HCT116 (cell line): ENCODE measurements at regions not wholly inside any gene's neighbourhood (a gene's known extent, or its start where the extent isn't known, plus 50 kb on each side); places are given as distances from the start of the nearest gene placed in this dataset.

Source experiments
- ATAC-seq: fragments of 200-7000 bp; cut with Tn5 transposase; 2 replicates; pipeline ENCODE4 v1.9.1; 2020; ENCODE audit warnings: mild to moderate bottlenecking, moderate library complexity
- BruUV-seq: library from RNA; stranded (reverse); fragments of 400-500 nt; replicated peaks from 2 replicates; lab custom pipeline; 2021; lab: Mats Ljungman, UMichigan
- CTCF ChIA-PET: fragments of 300-600 bp; sonication (Branson Sonifier 250); formaldehyde crosslinking; loops from one replicate; lab custom pipeline; 2021; ENCODE audit warnings: antibody characterized with exemption; lab: Charles Lee
- POLR2A ChIA-PET: fragments of 300-600, 350-600 bp; sonication (Branson Sonifier 250); formaldehyde crosslinking; loops from one replicate; lab custom pipeline; 2021; ENCODE audit warnings: antibody characterized with exemption; lab: Charles Lee
- RAD21 ChIA-PET, 2 experiments: fragments of 300-600 bp; sonication (Branson Sonifier 250); formaldehyde crosslinking; loops; one replicate each; lab custom pipeline; 2023; ENCODE audit warnings: low total read pairs in 2 of 2; ENCODE audit not compliant: uncharacterized antibody in 2 of 2, unreplicated experiment in 2 of 2, low non-redundant PET in 1 of 2; lab: Charles Lee
- DNase-seq: peaks from one replicate; pipeline ENCODE4 v3.0.0-alpha.2; 2010; ENCODE audit warnings: low read depth, low spot score
- H2AFZ ChIP-seq: fragments of 200-600 bp; shearing (Covaris generic), sonication (generic); 2 replicates; pipeline ENCODE4 v1.6.1; 2017; ENCODE audit warnings: low read depth, mixed run types, mixed read lengths, antibody characterized with exemption, low read length; ENCODE audit not compliant: poor library complexity, severe bottlenecking
- H3K27ac ChIP-seq: 2 replicates; pipeline ENCODE4 v1.5.1; 2012; ENCODE audit warnings: low read depth, low read length
- H3K27me3 ChIP-seq: fragments of 200-600 bp; sonication (generic); 2 replicates; pipeline ENCODE4 v1.6.1; 2016; ENCODE audit warnings: mixed run types, low read length, mixed read lengths; ENCODE audit not compliant: insufficient read depth
- H3K36me3 ChIP-seq, 2 experiments: fragments of 200-500 bp in 1 of 2; fragments of 200-600 bp in 1 of 2; sonication (Bioruptor generic) in 1 of 2; sonication (generic) in 1 of 2; 2 replicates each; pipeline versions ENCODE4 v1.5.1 to v1.6.1; 2014 to 2016; ENCODE audit warnings: low read length in 2 of 2, inconsistent platforms in 1 of 2, mixed read lengths in 1 of 2, mixed run types in 1 of 2; ENCODE audit not compliant: insufficient read depth in 2 of 2, control insufficient read depth in 1 of 2
- H3K4me1 ChIP-seq, 2 experiments: fragments of 200-600 bp in 1 of 2; sonication (generic) in 1 of 2; 2 replicates each; pipeline versions ENCODE4 v1.5.1 to v1.6.1; 2012 to 2017; ENCODE audit warnings: low read length in 2 of 2, inconsistent platforms in 1 of 2, mild to moderate bottlenecking in 1 of 2, mixed read lengths in 1 of 2, mixed run types in 1 of 2, moderate library complexity in 1 of 2; ENCODE audit not compliant: insufficient read depth in 2 of 2, control insufficient read depth in 1 of 2
- H3K4me2 ChIP-seq: fragments of 200-600 bp; sonication (generic); 2 replicates; pipeline ENCODE4 v1.6.1; 2017; ENCODE audit warnings: mixed run types, low read length, mixed read lengths
- H3K4me3 ChIP-seq, 2 experiments: fragments of 200-600 bp in 1 of 2; sonication (generic) in 1 of 2; replicated peaks in 1 of 2; 2 replicates each; pipeline ENCODE4 v1.5.1; 2011 to 2016; ENCODE audit warnings: low read length in 2 of 2, control low read depth in 1 of 2, low read depth in 1 of 2, mild to moderate bottlenecking in 1 of 2, mixed read lengths in 1 of 2, mixed run types in 1 of 2
- H3K79me2 ChIP-seq: fragments of 200-600 bp; sonication (generic); 2 replicates; pipeline ENCODE4 v1.6.1; 2017; ENCODE audit warnings: mild to moderate bottlenecking, mixed run types, low read length, moderate library complexity, mixed read lengths; ENCODE audit not compliant: insufficient read depth
- H3K9ac ChIP-seq: fragments of 200-600 bp; sonication (generic); 2 replicates; pipeline ENCODE4 v1.6.1; 2016; ENCODE audit warnings: low read length, mixed read lengths
- H3K9me2 ChIP-seq: fragments of 200-600 bp; sonication (generic), shearing (Covaris generic); 2 replicates; pipeline ENCODE4 v1.6.1; 2017; ENCODE audit warnings: mixed run types, mild to moderate bottlenecking, moderate library complexity; ENCODE audit not compliant: insufficient read depth
- H3K9me3 ChIP-seq, 2 experiments: fragments of 200-500 bp in 1 of 2; fragments of 200-600 bp in 1 of 2; sonication (Bioruptor generic) in 1 of 2; sonication (generic) in 1 of 2; 2 replicates each; pipeline ENCODE4 v1.6.1; 2014 to 2017; ENCODE audit warnings: low read length in 2 of 2, mixed read lengths in 2 of 2, inconsistent platforms in 1 of 2, low read depth in 1 of 2, mild to moderate bottlenecking in 1 of 2, mixed run types in 1 of 2, moderate library complexity in 1 of 2; ENCODE audit not compliant: control insufficient read depth in 1 of 2, insufficient read depth in 1 of 2
- H4K20me1 ChIP-seq: fragments of 200-600 bp; sonication (generic), shearing (Covaris generic); 2 replicates; pipeline ENCODE4 v1.6.1; 2017; ENCODE audit warnings: mixed run types, mild to moderate bottlenecking, moderate library complexity; ENCODE audit not compliant: insufficient read depth
- CBX3 ChIP-seq: IDR thresholded peaks from 2 replicates; pipeline ENCODE4 v1.6.1; 2012; ENCODE audit warnings: low read depth
- CEBPB ChIP-seq: IDR thresholded peaks from 2 replicates; pipeline ENCODE4 v1.6.1; 2012; ENCODE audit warnings: low read depth
- EGR1 ChIP-seq: IDR thresholded peaks from 2 replicates; pipeline ENCODE4 v1.6.1; 2012; ENCODE audit warnings: low read depth
- EZH2 ChIP-seq: fragments of 200-600 bp; sonication (generic); IDR thresholded peaks from 2 replicates; pipeline ENCODE4 v1.6.1; 2017; ENCODE audit warnings: antibody characterized with exemption, mixed run types
- EZH2phosphoT487 ChIP-seq: fragments of 200-600 bp; IDR thresholded peaks from 2 replicates; pipeline ENCODE4 v1.6.1; 2018; ENCODE audit warnings: antibody characterized with exemption, borderline replicate concordance
- FOSL1 ChIP-seq: IDR thresholded peaks from 2 replicates; pipeline ENCODE4 v1.6.1; 2012; ENCODE audit warnings: low read depth
- JUND ChIP-seq: IDR thresholded peaks from 2 replicates; pipeline ENCODE4 v1.6.1; 2012
- POLR2A ChIP-seq: IDR thresholded peaks from 2 replicates; pipeline ENCODE4 v1.7.0; 2011; ENCODE audit warnings: borderline replicate concordance; ENCODE audit not compliant: insufficient read depth, insufficient read length; ENCODE audit errors: extremely low read depth
- POLR2AphosphoS5 ChIP-seq: IDR thresholded peaks from 2 replicates; pipeline ENCODE4 v1.6.1; 2011; ENCODE audit warnings: mild to moderate bottlenecking, low read depth, low read length, moderate library complexity
- RAD21 ChIP-seq: IDR thresholded peaks from 2 replicates; pipeline ENCODE4 v1.6.1; 2012; ENCODE audit warnings: low read depth, mild to moderate bottlenecking
- SRF ChIP-seq: IDR thresholded peaks from 2 replicates; pipeline ENCODE4 v1.6.1; 2012; ENCODE audit warnings: low read depth
- YY1 ChIP-seq: IDR thresholded peaks from 2 replicates; pipeline ENCODE4 v1.6.1; 2011; ENCODE audit warnings: low read length, low read depth, moderate library complexity, mild to moderate bottlenecking; ENCODE audit not compliant: insufficient replicate concordance; ENCODE audit errors: extremely low read depth
- ZFX ChIP-seq: fragments of 450-650 bp; IDR thresholded peaks from 2 replicates; pipeline ENCODE4 v1.6.1; 2017
- ZNF274 ChIP-seq: fragments of 200-500 bp; sonication (Bioruptor generic); IDR thresholded peaks from 2 replicates; pipeline ENCODE4 v1.6.1; 2014; ENCODE audit warnings: mild to moderate bottlenecking, low read depth, low read length, inconsistent platforms
- intact Hi-C: fragments of 100-400 bp; cut with micrococcal nuclease; formaldehyde crosslinking; loops from 2 replicates; pipeline ENCODE4 v1.10.0; 2022
- TF ChIP-seq, protein P1 (sequence below): IDR thresholded peaks from 2 replicates; pipeline ENCODE4 v1.6.1; 2012
- TF ChIP-seq, protein P2 (sequence below): IDR thresholded peaks from 2 replicates; pipeline ENCODE4 v1.6.1; 2012
- TF ChIP-seq, protein P3 (sequence below): IDR thresholded peaks from 2 replicates; pipeline ENCODE4 v1.6.1; 2012; ENCODE audit warnings: low read depth

DNA sequence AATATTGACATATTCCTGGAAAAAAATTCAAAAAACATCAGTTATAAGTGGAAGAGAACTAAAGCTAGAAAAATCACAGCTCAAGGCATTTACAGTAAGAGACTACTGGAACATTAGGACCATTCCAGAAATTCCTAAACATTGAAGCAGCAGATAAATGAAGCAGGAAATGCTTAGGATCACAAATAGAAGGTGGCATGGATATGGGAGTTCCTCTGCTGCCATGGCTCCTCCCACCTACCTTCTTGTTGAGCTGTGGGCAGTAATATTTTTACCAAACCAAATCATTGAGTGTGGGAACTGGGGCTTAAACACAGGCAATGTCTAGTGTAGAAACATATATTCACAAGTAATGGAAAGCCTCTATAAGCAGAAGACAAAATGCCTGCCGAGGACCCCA is 292.8 kb downstream of the ANKRD7 start:
- no peak overlapping the region for H3K9ac ChIP-seq
- H3K4me1 ChIP-seq = no peaks in the 10 kb centered on the region
- CTCF ChIA-PET = no interaction called here
- no peak for DNase-seq
- no peak overlapping the region for H2AFZ ChIP-seq
- H3K9me2 ChIP-seq = no peaks in the 10 kb centered on the region
- no peaks in the 10 kb centered on the region for H3K79me2 ChIP-seq
- TF ChIP-seq JUND (no peak), ZNF274 (no peak), POLR2AphosphoS5 (no peak), CBX3 (no peak), RAD21 (no peak), YY1 (no peak), FOSL1 (no peak), EZH2 (no peak), CEBPB (no peak), ZFX (no peak), POLR2A (no peak), SRF (no peak), EZH2phosphoT487 (no peak), EGR1 (no peak)
- TF ChIP-seq, protein P1, sequence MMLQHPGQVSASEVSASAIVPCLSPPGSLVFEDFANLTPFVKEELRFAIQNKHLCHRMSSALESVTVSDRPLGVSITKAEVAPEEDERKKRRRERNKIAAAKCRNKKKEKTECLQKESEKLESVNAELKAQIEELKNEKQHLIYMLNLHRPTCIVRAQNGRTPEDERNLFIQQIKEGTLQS = no peak
- TF ChIP-seq, protein P2, sequence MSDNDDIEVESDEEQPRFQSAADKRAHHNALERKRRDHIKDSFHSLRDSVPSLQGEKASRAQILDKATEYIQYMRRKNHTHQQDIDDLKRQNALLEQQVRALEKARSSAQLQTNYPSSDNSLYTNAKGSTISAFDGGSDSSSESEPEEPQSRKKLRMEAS = no peak
- TF ChIP-seq, protein P3, sequence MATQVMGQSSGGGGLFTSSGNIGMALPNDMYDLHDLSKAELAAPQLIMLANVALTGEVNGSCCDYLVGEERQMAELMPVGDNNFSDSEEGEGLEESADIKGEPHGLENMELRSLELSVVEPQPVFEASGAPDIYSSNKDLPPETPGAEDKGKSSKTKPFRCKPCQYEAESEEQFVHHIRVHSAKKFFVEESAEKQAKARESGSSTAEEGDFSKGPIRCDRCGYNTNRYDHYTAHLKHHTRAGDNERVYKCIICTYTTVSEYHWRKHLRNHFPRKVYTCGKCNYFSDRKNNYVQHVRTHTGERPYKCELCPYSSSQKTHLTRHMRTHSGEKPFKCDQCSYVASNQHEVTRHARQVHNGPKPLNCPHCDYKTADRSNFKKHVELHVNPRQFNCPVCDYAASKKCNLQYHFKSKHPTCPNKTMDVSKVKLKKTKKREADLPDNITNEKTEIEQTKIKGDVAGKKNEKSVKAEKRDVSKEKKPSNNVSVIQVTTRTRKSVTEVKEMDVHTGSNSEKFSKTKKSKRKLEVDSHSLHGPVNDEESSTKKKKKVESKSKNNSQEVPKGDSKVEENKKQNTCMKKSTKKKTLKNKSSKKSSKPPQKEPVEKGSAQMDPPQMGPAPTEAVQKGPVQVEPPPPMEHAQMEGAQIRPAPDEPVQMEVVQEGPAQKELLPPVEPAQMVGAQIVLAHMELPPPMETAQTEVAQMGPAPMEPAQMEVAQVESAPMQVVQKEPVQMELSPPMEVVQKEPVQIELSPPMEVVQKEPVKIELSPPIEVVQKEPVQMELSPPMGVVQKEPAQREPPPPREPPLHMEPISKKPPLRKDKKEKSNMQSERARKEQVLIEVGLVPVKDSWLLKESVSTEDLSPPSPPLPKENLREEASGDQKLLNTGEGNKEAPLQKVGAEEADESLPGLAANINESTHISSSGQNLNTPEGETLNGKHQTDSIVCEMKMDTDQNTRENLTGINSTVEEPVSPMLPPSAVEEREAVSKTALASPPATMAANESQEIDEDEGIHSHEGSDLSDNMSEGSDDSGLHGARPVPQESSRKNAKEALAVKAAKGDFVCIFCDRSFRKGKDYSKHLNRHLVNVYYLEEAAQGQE = no peak
- TF ChIP-seq, all 23 proteins: peak for 0
- RAD21 ChIA-PET = interaction anchor here in 1 of 2 experiments (0.7 kb wide), 1 partner anchor 41 kb away, joined by 3 read pairs; no protein-coding TSS in a partner anchor
- no peak for ATAC-seq
- no TSS peak for BruUV-seq
- Histone ChIP-seq H3K36me3 (no peaks in the 10 kb centered on the region), H3K27me3 (no peaks in the 10 kb centered on the region), H3K4me2 (no peak overlapping the region), H3K27ac (no peak overlapping the region), H4K20me1 (no peaks in the 10 kb centered on the region), H3K9me3 (no peaks in the 10 kb centered on the region), H3K4me3 (no peak overlapping the region)
- intact Hi-C loops = no loop called here
- POLR2A ChIA-PET = no interaction called here
